HUES64 (cell line): ENCODE measurements at regions not wholly inside any gene's neighbourhood (a gene's known extent, or its start where the extent isn't known, plus 50 kb on each side); places are given as distances from the start of the nearest gene placed in this dataset.

Experiments
- H3K27ac ChIP-seq: 2 replicates; pipeline ENCODE4 v1.7.0; 2013; ENCODE audit warnings: low read depth, low read length, inconsistent platforms
- H3K27me3 ChIP-seq: 2 replicates; pipeline ENCODE4 v1.6.1; 2013; ENCODE audit warnings: mild to moderate bottlenecking, low read length; ENCODE audit not compliant: insufficient read depth
- H3K36me3 ChIP-seq: 2 replicates; pipeline ENCODE4 v1.6.1; 2013; ENCODE audit warnings: mild to moderate bottlenecking, low read length; ENCODE audit not compliant: insufficient read depth
- H3K4me1 ChIP-seq: 2 replicates; pipeline ENCODE4 v1.6.1; 2013; ENCODE audit warnings: mild to moderate bottlenecking, low read length, moderate library complexity; ENCODE audit not compliant: insufficient read depth
- H3K4me3 ChIP-seq: 2 replicates; pipeline ENCODE4 v1.5.1; 2013; ENCODE audit warnings: mild to moderate bottlenecking, low read length, moderate library complexity
- H3K9ac ChIP-seq: 2 replicates; pipeline ENCODE4 v1.6.1; 2013; ENCODE audit warnings: mild to moderate bottlenecking, low read depth, low read length
- H3K9me3 ChIP-seq: 2 replicates; pipeline ENCODE4 v1.6.1; 2013; ENCODE audit warnings: low read depth, low read length; ENCODE audit not compliant: insufficient read depth
- WGBS: fragments of 150-250, 120-280 bp; methylation state at CpG from one replicate; pipeline ENCODE4 v1.1.7; 2013; ENCODE audit warnings: missing lambda C conversion rate; 5-methylcytosine and 5-hydroxymethylcytosine counted together

DNA sequence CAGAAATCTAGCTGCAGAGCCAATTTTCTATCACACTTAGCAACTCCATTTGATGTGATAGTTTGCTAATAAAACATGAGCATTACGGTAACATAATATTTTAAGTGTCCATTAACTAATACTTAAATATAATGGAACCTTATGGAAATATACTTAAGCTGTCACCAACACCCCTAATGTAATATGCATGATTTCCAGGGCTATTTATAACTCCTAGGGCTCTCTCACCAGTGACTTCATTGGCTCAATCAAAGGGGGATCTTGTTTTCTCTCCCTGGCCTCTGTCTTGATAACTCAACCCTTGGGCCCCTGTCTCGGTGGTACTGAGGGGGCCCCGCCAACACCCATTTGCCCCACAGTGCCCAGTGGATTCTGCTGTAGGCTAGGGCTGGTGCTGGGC is 170.4 kb downstream of the SALL1 start:
- H3K27ac ChIP-seq = no peak overlapping the region
- 94% methylated on average over 2 of the region's 3 CpGs for WGBS
- H3K9me3 ChIP-seq = no peaks in the 10 kb centered on the region
- H3K4me3 ChIP-seq = no peak overlapping the region
- H3K36me3 ChIP-seq = no peaks in the 10 kb centered on the region
- H3K9ac ChIP-seq = no peak overlapping the region
- H3K27me3 ChIP-seq = no peaks in the 10 kb centered on the region
- H3K4me1 ChIP-seq = no peaks in the 10 kb centered on the region

- Histone ChIP-seq H3K9ac (no peak overlapping the region), H3K4me1 (no peaks in the 10 kb centered on the region), H3K36me3 (no peaks in the 10 kb centered on the region), H3K9me3 (no peaks in the 10 kb centered on the region), H3K4me3 (no peak overlapping the region), H3K27me3 (no peaks in the 10 kb centered on the region), H3K27ac (no peak overlapping the region)
- WGBS = 91% methylated on average over 9 of the region's 9 CpGs
Measured at GRCh38 chr16:50979806-50980620, 171.1 kb downstream of the SALL1 start.

- H3K9ac ChIP-seq = no peak overlapping the region
- H3K27me3 ChIP-seq = no peaks in the 10 kb centered on the region
- WGBS = 87% methylated on average over 10 of the region's 11 CpGs
Measured at GRCh38 chr16:50977138-50977537, 173.9 kb downstream of the SALL1 start.

DNA sequence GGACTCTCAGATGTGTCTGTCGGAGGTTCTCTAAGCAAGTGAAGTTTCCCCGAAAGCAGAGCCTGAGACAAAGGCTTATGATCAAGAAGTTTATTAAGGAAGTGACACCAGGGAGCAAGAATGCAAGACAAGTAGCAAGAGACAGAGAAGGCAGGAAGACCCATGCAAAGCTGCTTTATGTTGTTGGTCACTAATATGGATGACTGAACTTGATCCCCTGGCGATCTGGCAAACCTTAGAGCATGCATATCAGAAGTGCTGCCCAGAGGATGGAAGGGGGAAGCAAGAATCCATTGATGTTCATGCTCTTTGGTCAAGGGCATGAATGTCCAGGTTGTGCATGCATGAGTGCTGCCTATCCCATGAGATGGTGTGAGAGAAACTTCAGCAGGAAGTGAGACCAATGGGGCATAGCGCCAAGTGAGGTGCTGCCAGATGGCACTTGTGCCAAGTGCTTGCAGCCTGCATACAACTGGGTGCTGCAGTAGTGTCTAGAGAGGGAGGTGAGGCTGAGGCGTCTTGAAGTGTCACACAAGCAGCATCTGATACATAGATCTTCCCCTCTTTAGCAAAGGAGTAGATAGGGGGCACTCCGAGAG is 176.5 kb downstream of the SALL1 start:
- no peak overlapping the region for H3K4me3 ChIP-seq
- H3K4me1 ChIP-seq = no peaks in the 10 kb centered on the region
- WGBS = 95% methylated on average over 5 of the region's 6 CpGs
- H3K27ac ChIP-seq = no peak overlapping the region
- H3K9me3 ChIP-seq = peaks cover 5% of the 10 kb centered on the region; the same call in 1 of the 2 replicates
- no peak overlapping the region for H3K9ac ChIP-seq
- no peaks in the 10 kb centered on the region for H3K27me3 ChIP-seq
- no peaks in the 10 kb centered on the region for H3K36me3 ChIP-seq

More at GRCh38 chr16:50977138-50977537, 173.9 kb downstream of the SALL1 start:
- no peak overlapping the region for H3K27ac ChIP-seq
- no peaks in the 10 kb centered on the region for H3K36me3 ChIP-seq
- no peak overlapping the region for H3K4me3 ChIP-seq
- H3K4me1 ChIP-seq = no peaks in the 10 kb centered on the region
- H3K9me3 ChIP-seq = no peaks in the 10 kb centered on the region

DNA sequence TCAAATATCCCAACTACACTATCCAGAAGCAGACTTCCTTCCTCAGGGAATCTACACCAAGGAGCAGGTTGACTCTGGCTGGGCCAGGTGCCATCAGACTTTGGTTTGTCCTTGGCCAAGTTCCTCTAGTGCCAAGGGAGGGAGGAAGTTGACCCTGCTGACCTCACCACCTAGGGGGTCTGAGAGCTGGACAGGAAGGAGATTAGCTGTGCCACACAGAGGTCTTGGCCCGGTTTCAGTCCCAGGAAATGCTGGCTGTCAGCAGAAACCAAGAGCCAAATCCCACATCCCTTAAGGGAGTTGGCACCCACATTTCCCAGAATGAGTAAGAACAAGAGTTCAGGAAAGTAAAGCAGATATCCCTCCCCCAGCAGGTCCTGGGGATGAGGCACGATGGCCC is 178.2 kb downstream of the SALL1 start:
- Histone ChIP-seq H3K27ac (no peak overlapping the region), H3K4me1 (no peaks in the 10 kb centered on the region), H3K36me3 (no peaks in the 10 kb centered on the region), H3K9ac (no peak overlapping the region), H3K27me3 (no peaks in the 10 kb centered on the region), H3K9me3 (peaks cover 5% of the 10 kb centered on the region; the same call in 1 of the 2 replicates), H3K4me3 (no peak overlapping the region)
- WGBS = 88% methylated on average over 2 of the region's 2 CpGs

DNA sequence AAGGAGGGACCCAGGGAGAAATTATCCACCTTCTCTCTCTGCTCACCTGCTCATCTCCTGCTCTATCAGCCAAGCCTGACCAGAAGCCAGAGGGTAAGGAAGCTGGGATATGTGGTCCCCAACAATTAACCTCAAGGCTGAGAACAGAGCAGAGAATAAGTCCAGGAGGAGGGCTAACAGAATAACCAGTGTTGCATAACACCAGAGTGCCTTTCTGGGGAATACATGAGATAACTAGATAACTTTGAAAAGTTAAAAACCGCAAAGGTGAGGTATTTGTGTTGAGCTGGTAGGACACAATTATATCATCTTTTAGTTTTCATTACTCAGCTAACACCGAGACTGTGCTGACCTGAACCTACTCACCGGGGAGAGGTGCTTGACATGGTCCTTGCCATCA is 180.8 kb downstream of the SALL1 start:
- H3K27ac ChIP-seq = no peak overlapping the region
- no peaks in the 10 kb centered on the region for H3K4me1 ChIP-seq
- peaks cover 5% of the 10 kb centered on the region; the same call in 1 of the 2 replicates for H3K9me3 ChIP-seq
- no peaks in the 10 kb centered on the region for H3K36me3 ChIP-seq
- 96% methylated on average over 2 of the region's 3 CpGs for WGBS
- H3K9ac ChIP-seq = no peak overlapping the region
- no peaks in the 10 kb centered on the region for H3K27me3 ChIP-seq
- no peak overlapping the region for H3K4me3 ChIP-seq

DNA sequence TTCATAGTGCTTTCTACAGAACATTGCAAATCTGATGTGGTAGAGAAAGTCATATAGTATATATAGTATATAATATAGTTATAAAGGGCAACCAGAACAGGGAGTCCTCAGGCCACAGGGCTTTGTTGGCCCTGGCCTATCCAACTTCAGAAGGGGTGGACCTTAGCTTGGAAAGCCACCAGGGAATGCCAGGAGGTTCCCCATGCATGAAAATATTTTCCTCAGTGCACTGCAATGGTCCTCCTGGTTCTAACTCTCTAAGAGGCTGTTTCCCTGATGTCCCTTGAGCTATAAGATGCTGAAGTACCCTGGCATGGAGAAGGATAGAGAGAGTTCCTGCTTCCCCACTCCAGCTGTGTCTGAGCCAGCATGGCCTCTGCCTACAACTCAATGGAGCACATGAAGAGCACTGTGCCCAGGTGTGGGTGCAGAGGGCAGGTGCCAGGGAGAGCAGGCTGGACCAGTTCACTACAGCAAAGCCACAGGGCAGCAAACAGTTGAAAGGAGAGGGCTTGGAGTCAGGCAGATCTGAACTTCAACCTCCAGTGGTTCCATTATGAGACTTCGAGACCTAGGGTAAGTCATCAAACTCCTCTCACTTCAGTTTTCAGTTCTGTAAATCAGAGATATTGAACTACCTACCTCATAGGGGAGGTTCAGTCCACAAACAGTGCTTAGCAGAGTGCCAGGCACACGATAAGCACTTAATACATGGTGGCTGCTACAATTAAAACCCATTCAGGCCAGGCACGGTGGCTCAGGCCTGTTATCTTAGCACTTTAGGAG is 183.1 kb downstream of the SALL1 start:
- Histone ChIP-seq H3K9me3 (peaks cover 5% of the 10 kb centered on the region; the same call in 1 of the 2 replicates), H3K9ac (no peak overlapping the region), H3K4me1 (no peaks in the 10 kb centered on the region), H3K36me3 (no peaks in the 10 kb centered on the region), H3K27ac (no peak overlapping the region), H3K4me3 (no peak overlapping the region), H3K27me3 (no peaks in the 10 kb centered on the region)
- WGBS = 90% methylated on average over 3 of the region's 3 CpGs

DNA sequence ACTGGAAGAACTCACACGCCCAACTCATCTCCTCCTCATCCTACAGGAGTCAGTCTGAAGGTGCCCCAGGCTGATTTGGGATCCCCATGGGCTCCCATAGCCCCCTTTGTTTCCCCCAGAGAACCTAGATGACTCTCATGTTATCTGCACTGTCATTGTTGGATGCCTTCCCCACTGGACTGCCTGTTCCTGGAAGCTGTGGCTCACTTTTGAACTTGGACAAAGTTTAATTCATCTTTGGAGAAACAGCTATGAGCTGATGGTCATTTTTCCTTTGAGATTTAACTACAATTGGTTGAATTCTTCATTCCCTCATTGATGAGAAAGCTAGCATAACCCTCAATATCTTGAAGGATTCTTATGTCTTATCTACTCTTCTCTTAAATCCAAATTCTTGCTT is 186.6 kb downstream of the SALL1 start:
- Histone ChIP-seq H3K4me3 (no peak overlapping the region), H3K4me1 (no peaks in the 10 kb centered on the region), H3K9me3 (no peaks in the 10 kb centered on the region), H3K36me3 (no peaks in the 10 kb centered on the region), H3K27me3 (no peaks in the 10 kb centered on the region), H3K9ac (no peak overlapping the region), H3K27ac (no peak overlapping the region)
- 87% methylated on average over 1 of the region's 1 CpG for WGBS

DNA sequence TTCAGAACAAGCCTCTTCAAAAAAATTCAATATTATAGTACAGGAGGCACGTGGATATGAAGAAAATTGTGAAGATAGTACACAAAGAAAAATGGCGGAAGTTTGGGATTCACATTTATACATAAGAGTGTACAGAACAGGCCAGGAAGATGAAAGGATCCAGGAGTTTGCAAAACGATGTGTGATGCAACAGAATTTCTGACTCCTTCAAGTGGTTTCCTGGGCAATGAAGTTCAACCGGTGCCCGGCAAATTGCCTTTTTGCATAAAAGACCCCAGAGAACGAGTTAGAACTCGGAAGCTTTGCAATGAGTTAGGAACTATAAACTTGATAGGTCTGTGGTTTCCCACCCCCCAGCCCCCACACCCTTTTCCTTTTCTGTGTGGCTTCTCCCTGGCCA is 189.1 kb downstream of the SALL1 start:
- no peaks in the 10 kb centered on the region for H3K27me3 ChIP-seq
- H3K9me3 ChIP-seq = no peaks in the 10 kb centered on the region
- no peaks in the 10 kb centered on the region for H3K36me3 ChIP-seq
- no peak overlapping the region for H3K4me3 ChIP-seq
- no peak overlapping the region for H3K9ac ChIP-seq
- 91% methylated on average over 7 of the region's 7 CpGs for WGBS
- no peaks in the 10 kb centered on the region for H3K4me1 ChIP-seq
- H3K27ac ChIP-seq = no peak overlapping the region

GRCh38 chr16:50960517-50961202 is 190.4 kb downstream of the SALL1 start:
- no peaks in the 10 kb centered on the region for H3K4me1 ChIP-seq
- no peak overlapping the region for H3K27ac ChIP-seq
- no peak overlapping the region for H3K9ac ChIP-seq
- H3K36me3 ChIP-seq = no peaks in the 10 kb centered on the region
- H3K9me3 ChIP-seq = no peaks in the 10 kb centered on the region
- 63% methylated on average over 2 of the region's 2 CpGs for WGBS
- no peak overlapping the region for H3K4me3 ChIP-seq
- no peaks in the 10 kb centered on the region for H3K27me3 ChIP-seq

DNA sequence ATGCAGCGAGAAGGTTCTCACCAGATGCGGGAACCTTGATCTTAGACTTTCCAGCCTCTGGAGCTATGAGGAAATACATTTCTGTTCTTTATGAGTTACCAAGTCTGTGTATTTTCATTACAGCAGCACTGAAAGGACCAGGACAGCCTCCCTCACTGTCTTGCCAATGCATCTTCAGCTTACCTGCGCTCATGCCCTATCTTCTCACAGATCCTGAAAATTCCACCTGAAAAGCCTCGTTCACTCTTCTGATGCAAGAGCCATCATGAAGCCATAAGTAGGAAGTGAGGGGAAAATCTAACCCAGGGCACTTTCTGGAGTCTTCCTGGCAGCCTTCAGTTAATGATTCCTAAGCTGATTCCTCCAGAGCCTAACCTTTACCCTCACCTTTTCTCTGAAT is 194.0 kb downstream of the SALL1 start:
- H3K36me3 ChIP-seq = no peaks in the 10 kb centered on the region
- no peak overlapping the region for H3K9ac ChIP-seq
- 98% methylated on average over 4 of the region's 4 CpGs for WGBS
- no peaks in the 10 kb centered on the region for H3K9me3 ChIP-seq
- no peak overlapping the region for H3K4me3 ChIP-seq
- no peak overlapping the region for H3K27ac ChIP-seq
- H3K4me1 ChIP-seq = no peaks in the 10 kb centered on the region
- no peaks in the 10 kb centered on the region for H3K27me3 ChIP-seq
